Endothelial cell of umbilical vein (primary cell): ENCODE measurements at regions not wholly inside any gene's neighbourhood (a gene's known extent, or its start where the extent isn't known, plus 50 kb on each side); places are given as distances from the start of the nearest gene placed in this dataset.

Experiments used
- BruUV-seq: library from RNA; stranded (reverse); fragments of 400-500 nt; replicated peaks from 2 replicates; lab custom pipeline; 2021; lab: Mats Ljungman, UMichigan
- CTCF ChIA-PET: fragments of 300-600, 350-600 bp; sonication (Branson Sonifier 250); formaldehyde crosslinking; loops from one replicate; lab custom pipeline; 2021; ENCODE audit warnings: antibody characterized with exemption, inconsistent platforms; lab: Charles Lee
- POLR2A ChIA-PET: fragments of 300-600, 350-600 bp; sonication (Branson Sonifier 250); formaldehyde crosslinking; loops from one replicate; lab custom pipeline; 2021; ENCODE audit warnings: antibody characterized with exemption, inconsistent platforms; lab: Charles Lee
- DNase-seq: peaks from one replicate; pipeline ENCODE4 v3.0.0-alpha.2; 2011; ENCODE audit warnings: low read depth, low spot score
- FAIRE-seq: peaks from 2 replicates; lab custom pipeline; 2011; peaks lifted over from hg19 to GRCh38; lab: Jason Lieb, UNC
- H2AFZ ChIP-seq: 2 replicates; pipeline ENCODE4 v1.6.0; 2012; ENCODE audit warnings: low read depth, low read length, control low read depth, inconsistent platforms
- H3K27ac ChIP-seq: 2 replicates; pipeline ENCODE4 v1.5.1; 2011; ENCODE audit warnings: low read depth, mild to moderate bottlenecking, control low read depth, low read length, moderate library complexity; ENCODE audit not compliant: insufficient read depth
- H3K27me3 ChIP-seq, 2 experiments: 2 replicates each; pipeline versions ENCODE4 v1.6.0 to v1.6.1; 2011; ENCODE audit warnings: low read length in 2 of 2, mixed read lengths in 1 of 2; ENCODE audit not compliant: control insufficient read depth in 2 of 2, insufficient read depth in 2 of 2
- H3K36me3 ChIP-seq, 2 experiments: 2 replicates in 1 of 2; 3 replicates in 1 of 2; pipeline ENCODE4 v1.5.1; 2011; ENCODE audit warnings: low read length in 2 of 2, mild to moderate bottlenecking in 1 of 2, moderate library complexity in 1 of 2; ENCODE audit not compliant: control insufficient read depth in 2 of 2, insufficient read depth in 2 of 2; ENCODE audit errors: extremely low read depth in 1 of 2
- H3K4me1 ChIP-seq: 3 replicates; pipeline ENCODE4 v1.5.1; 2011; ENCODE audit warnings: mild to moderate bottlenecking, low read length; ENCODE audit not compliant: control insufficient read depth, insufficient read depth; ENCODE audit errors: extremely low read depth
- H3K4me2 ChIP-seq: 2 replicates; pipeline ENCODE4 v1.6.1; 2011; ENCODE audit warnings: low read length, control low read depth, mixed read lengths; ENCODE audit not compliant: insufficient read depth
- H3K4me3 ChIP-seq, 3 experiments: fragments of 200-600 bp in 1 of 3; sonication (generic), shearing (Covaris generic) in 1 of 3; replicated peaks in 1 of 3; 2 replicates each; pipeline ENCODE4 v1.5.1; 2011 to 2016; ENCODE audit warnings: control low read depth in 3 of 3, low read length in 3 of 3, mild to moderate bottlenecking in 2 of 3, inconsistent platforms in 1 of 3, low read depth in 1 of 3, moderate library complexity in 1 of 3; ENCODE audit not compliant: insufficient read depth in 1 of 3
- H3K79me2 ChIP-seq: 2 replicates; pipeline ENCODE4 v1.6.0; 2012; ENCODE audit warnings: low read length, inconsistent platforms; ENCODE audit not compliant: control insufficient read depth, insufficient read depth
- H3K9ac ChIP-seq: replicated peaks from 2 replicates; pipeline ENCODE3; 2011; ENCODE audit warnings: low read length, control low read depth; ENCODE audit not compliant: insufficient read depth; ENCODE audit errors: extremely low read depth
- H3K9me1 ChIP-seq: replicated peaks from 3 replicates; pipeline ENCODE4 v1.6.0; 2011; ENCODE audit warnings: mild to moderate bottlenecking, low read length; ENCODE audit not compliant: control insufficient read depth, insufficient read depth; ENCODE audit errors: extremely low read depth
- H3K9me3 ChIP-seq: replicated peaks from 2 replicates; pipeline ENCODE4 v1.5.1; 2012; ENCODE audit warnings: low read length, inconsistent platforms; ENCODE audit not compliant: control insufficient read depth, insufficient read depth
- H4K20me1 ChIP-seq: replicated peaks from 2 replicates; pipeline ENCODE3; 2011; ENCODE audit warnings: mild to moderate bottlenecking, low read length; ENCODE audit not compliant: control insufficient read depth, insufficient read depth; ENCODE audit errors: extremely low read depth
- EZH2 ChIP-seq: IDR thresholded peaks from 2 replicates; pipeline ENCODE4 v1.6.1; 2012; ENCODE audit warnings: borderline replicate concordance, low read depth, mild to moderate bottlenecking, moderate library complexity, low read length, inconsistent platforms; ENCODE audit not compliant: severe bottlenecking
- FOS ChIP-seq: IDR thresholded peaks from 2 replicates; pipeline ENCODE4 v1.6.1; 2011; ENCODE audit warnings: mild to moderate bottlenecking, low read length, moderate library complexity, borderline replicate concordance; ENCODE audit not compliant: insufficient read depth
- GATA2 ChIP-seq: IDR thresholded peaks from 2 replicates; pipeline ENCODE4 v1.7.0; 2011; ENCODE audit warnings: low read depth, mild to moderate bottlenecking, moderate library complexity, mixed read lengths, low read length; ENCODE audit not compliant: insufficient read length, insufficient read depth
- JUN ChIP-seq: IDR thresholded peaks from 2 replicates; pipeline ENCODE4 v1.6.1; 2011; ENCODE audit warnings: borderline replicate concordance, low read depth; ENCODE audit not compliant: insufficient read length, insufficient read depth
- MYC ChIP-seq: IDR thresholded peaks from one replicate; pipeline ENCODE4 v1.6.1; 2011; ENCODE audit warnings: mild to moderate bottlenecking, low read depth, low read length
- POLR2A ChIP-seq: IDR thresholded peaks from 2 replicates; pipeline ENCODE4 v1.6.1; 2012; ENCODE audit warnings: low read depth, mild to moderate bottlenecking, control low read depth, low read length
- POLR2AphosphoS5 ChIP-seq: IDR thresholded peaks from 2 replicates; pipeline ENCODE4 v1.6.1; 2012; ENCODE audit warnings: low read depth, mild to moderate bottlenecking, control low read depth, low read length, moderate library complexity; ENCODE audit not compliant: insufficient read depth
- dilution Hi-C: fragments of 300-500 bp; cut with MboI; formaldehyde crosslinking; loops from one replicate; pipeline ENCODE4 v1.15.0; 2019; ENCODE audit warnings: low sequenced_read_pairs; ENCODE audit not compliant: extremely low pct_ligation_motif_present
- intact Hi-C: fragments of 100-400 bp; cut with micrococcal nuclease; formaldehyde crosslinking; loops from one replicate; pipeline ENCODE4 v1.10.0; 2022
- TF ChIP-seq, protein P1 (sequence below): IDR thresholded peaks from 2 replicates; pipeline ENCODE4 v1.6.1; 2011; ENCODE audit not compliant: insufficient read depth, insufficient read length
- TF ChIP-seq, protein P2 (sequence below), 2 donors: IDR thresholded peaks; 1 replicate in 1 of 2; 2 replicates in 1 of 2; pipeline ENCODE4 v1.5.1; 2011; ENCODE audit warnings: low read length in 2 of 2, mild to moderate bottlenecking in 2 of 2, moderate library complexity in 2 of 2, control low read depth in 1 of 2, inconsistent platforms in 1 of 2, low read depth in 1 of 2; ENCODE audit not compliant: insufficient read depth in 1 of 2; ENCODE audit errors: extremely low read depth in 1 of 2

DNA sequence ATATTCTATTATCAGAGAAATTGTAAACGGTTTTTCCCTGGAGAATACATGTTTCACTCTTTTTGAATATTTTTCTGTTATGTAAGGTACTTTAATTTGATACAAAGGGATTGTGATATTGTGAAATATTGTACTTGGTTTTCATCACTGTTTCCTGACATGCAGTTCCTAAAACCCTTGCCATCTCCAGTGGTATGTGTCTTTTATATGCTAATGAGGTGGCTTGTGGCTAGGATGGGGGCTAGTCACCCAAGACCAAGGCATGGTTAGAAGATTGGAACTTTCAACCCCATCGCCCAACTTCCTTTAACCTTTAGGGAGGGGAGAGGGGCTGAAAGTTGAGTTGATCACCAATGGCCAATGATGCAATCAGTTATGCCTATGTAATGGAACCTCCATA lies 160.6 kb downstream of the TAF11L14 start:
- Histone ChIP-seq H3K9ac (no peak overlapping the region), H3K4me3 (no peak overlapping the region), H4K20me1 (no peaks in the 10 kb centered on the region), H3K9me1 (no peaks in the 10 kb centered on the region), H3K4me2 (no peak overlapping the region), H2AFZ (no peak overlapping the region), H3K36me3 (no peaks in the 10 kb centered on the region), H3K9me3 (no peaks in the 10 kb centered on the region), H3K4me1 (peaks cover 3% of the 10 kb centered on the region), H3K27me3 (no peaks in the 10 kb centered on the region), H3K27ac (no peak overlapping the region), H3K79me2 (no peaks in the 10 kb centered on the region)
- dilution Hi-C loops: no loop called here
- no peak for FAIRE-seq
- ChIA-PET POLR2A (no interaction called here), CTCF (no interaction called here)
- intact Hi-C loops: no loop called here
- TF ChIP-seq POLR2AphosphoS5: no peak
- TF ChIP-seq, protein P1, sequence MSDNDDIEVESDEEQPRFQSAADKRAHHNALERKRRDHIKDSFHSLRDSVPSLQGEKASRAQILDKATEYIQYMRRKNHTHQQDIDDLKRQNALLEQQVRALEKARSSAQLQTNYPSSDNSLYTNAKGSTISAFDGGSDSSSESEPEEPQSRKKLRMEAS: no peak
- TF ChIP-seq JUN: no peak
- no peak for TF ChIP-seq POLR2A
- TF ChIP-seq, protein P2, sequence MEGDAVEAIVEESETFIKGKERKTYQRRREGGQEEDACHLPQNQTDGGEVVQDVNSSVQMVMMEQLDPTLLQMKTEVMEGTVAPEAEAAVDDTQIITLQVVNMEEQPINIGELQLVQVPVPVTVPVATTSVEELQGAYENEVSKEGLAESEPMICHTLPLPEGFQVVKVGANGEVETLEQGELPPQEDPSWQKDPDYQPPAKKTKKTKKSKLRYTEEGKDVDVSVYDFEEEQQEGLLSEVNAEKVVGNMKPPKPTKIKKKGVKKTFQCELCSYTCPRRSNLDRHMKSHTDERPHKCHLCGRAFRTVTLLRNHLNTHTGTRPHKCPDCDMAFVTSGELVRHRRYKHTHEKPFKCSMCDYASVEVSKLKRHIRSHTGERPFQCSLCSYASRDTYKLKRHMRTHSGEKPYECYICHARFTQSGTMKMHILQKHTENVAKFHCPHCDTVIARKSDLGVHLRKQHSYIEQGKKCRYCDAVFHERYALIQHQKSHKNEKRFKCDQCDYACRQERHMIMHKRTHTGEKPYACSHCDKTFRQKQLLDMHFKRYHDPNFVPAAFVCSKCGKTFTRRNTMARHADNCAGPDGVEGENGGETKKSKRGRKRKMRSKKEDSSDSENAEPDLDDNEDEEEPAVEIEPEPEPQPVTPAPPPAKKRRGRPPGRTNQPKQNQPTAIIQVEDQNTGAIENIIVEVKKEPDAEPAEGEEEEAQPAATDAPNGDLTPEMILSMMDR (IDR thresholded peaks at IDR 0.05; ENCODE audit: extremely low read depth in 1 of 2, insufficient read depth in 1 of 2, low read depth in 1 of 2, low read length in 2 of 2): no peak
- TF ChIP-seq EZH2: no peak
- no peak for TF ChIP-seq FOS
- no peak for TF ChIP-seq MYC
- TF ChIP-seq GATA2: no peak
- DNase-seq: no peak
- no TSS peak for BruUV-seq
